DMS79 (cell line): ENCODE measurements at regions not wholly inside any gene's neighbourhood (a gene's known extent, or its start where the extent isn't known, plus 50 kb on each side); places are given as distances from the start of the nearest gene placed in this dataset.

Experiments used
- DNase-seq: peaks from one replicate; lab custom pipeline; 2025; lab: John Stamatoyannopoulos, UW

DNA sequence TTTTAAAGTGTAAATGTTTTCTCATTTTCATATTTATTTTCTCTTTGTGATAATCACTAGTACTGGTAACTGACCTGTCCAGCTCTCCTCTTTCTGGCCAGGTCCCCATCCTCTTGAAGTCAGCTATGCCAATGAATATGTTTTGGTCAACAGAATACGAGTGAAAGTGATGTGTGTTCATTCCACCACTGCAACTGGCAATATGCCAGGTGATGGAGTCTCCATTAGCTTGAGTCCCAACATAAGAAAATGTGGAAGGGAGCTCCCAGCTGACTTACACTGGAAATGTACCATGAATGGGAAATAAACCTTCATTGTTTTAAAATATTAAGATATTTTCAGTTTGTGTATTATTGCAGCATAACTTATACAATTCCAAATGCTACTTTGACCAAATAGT, 75.8 kb downstream of the CCDC34 start:
- no peak for DNase-seq

- no peak for DNase-seq
Observed at GRCh38 chr11:27285761-27286160, 77.3 kb downstream of the CCDC34 start.

DNA sequence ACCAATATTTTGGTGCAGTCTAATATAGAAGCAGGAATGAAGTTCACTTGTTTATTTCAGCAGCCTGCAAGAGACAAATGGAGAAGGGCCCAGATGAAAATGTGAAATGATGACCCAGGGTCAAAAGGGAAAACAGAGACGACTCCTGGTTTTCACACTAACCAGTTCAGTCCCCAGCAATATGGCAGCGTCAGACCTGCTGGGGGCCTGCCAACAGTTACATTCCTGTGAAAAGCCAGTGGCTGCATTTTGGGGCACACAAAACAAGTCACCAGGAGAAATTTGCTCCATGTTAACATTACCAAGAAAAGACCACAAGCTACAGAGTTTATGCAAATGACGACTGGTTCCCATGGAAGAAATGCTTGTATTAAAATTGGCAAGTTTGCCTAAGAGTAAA, 80.2 kb downstream of the CCDC34 start:
- no peak for DNase-seq

DNA sequence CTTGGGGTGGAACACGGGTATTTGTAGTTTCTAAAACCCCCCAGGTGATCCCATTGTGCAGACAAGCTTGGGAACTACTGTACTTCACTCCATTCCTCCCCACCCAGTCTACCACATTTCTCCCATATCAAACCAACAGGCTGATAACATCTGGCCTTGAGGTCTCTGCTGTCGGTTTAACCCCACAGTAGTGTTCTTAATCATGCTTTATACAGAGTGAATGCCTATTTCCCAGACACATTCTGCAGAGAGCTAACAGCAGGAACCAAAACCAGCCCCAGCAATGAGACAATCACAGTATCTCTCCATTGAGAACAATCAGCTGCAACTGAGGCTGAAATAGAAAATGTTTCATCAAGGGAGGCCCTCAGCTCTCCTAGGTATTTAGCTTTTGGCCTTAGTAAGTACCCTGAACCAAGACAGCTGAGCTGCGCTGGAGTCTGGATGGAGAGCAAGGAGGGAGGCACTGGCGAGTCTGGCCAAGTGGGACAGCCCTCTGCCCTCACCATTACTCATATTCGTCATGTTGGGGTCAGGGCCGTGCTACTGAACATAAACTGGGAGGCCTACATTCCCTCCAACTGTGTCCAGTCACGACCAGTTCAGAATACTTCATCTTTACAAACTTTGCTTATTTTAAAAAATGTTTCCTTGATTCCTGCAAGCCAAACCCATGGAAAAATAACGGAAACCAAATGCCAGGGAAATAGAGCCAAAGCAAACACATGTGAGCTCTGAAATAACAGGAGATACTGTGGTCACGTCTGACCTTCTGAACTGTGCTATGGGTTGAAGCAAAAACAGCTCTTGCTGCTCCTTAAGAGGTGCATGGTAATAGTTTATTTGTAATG, 81.0 kb downstream of the CCDC34 start:
- DNase-seq: no peak

- DNase-seq: no peak
Observed at GRCh38 chr11:27281276-27281675, 81.7 kb downstream of the CCDC34 start.

GRCh38 chr11:27280140-27280539, 82.9 kb downstream of the CCDC34 start:
- no peak for DNase-seq

DNA sequence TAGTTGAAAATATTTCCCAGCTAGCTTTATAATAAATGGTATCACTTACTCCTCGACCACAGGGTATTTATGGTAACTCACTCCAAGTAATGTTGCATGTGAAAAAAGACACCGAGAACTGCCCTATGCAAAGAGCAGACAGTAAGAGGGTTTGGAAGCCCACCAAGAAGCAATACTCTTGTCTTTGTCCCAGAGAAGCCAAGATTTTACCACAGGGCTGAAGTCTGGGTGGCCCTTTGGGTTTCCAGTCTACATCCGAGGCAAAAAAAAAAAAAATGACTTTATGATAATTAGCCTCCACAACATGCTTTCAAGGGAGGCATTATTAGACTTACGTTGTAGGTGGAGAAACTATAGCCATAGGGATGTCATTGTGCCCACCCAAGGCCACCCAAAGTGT, 83.6 kb downstream of the CCDC34 start:
- DNase-seq: no peak

DNA sequence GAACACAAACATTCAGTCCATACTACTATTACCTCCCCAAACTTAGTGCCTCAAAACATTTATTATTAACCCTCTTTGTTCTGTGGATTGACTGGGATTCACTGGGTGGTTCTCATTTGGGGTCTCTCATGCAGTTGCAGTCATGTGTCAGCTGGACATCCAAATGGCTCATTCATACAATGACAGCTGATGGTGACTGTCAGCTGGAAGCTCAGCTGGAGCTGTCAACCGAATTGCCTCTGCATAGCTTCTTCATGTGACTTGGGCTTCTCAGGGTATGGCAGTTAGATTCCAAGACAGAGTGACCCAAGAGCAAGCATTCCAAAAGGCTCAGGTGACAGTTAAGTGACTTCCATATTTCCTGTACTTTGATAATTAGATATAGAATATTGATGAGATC, 85.2 kb downstream of the CCDC34 start:
- DNase-seq: no peak

- no peak for DNase-seq
Observed at GRCh38 chr11:27276141-27276540, 86.9 kb downstream of the CCDC34 start.

DNA sequence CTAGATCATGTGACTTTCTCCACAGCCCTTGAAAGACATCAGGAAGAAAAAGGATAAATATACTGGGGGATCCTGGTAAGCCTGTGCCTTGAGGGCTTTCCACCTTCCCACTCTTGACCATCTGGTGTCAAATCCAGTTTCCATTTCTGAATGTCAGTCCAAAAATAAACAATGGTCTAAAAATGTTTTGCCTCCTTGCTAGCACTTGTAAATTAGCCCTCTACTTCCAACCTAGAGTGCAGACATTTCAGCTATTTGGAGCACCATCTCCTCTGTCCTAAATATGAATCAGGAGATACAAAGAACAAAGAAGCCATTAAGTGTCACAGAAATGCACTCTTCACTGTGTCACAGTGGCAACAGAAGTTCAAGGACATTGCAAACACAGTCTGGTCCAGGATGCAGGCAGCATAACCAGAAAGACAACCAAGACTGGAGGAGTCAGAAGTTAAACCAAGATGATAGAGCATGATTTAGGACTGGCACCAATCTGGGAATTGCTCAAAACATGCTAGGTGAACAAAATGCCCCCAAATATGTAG, 88.1 kb downstream of the CCDC34 start:
- no peak for DNase-seq

DNA sequence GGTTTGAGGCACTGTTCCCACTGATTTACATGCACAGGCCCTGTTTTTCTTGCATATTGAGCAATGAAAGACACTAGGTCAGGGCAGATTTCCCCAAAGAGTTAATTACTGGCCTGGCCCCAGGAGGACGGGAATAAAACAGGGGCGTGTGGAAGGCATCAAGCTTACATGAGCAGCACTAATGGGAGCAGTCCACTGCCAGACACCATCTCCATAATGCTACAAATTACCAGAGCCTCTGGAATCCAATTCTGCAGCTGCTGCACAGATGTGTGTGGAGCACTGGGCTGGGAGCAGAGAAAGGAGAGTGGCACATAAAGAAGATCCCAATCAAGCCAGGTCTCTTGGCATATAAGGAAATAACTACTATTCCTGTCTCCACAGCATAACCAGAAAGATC, 96.9 kb downstream of the CCDC34 start:
- no peak for DNase-seq

DNA sequence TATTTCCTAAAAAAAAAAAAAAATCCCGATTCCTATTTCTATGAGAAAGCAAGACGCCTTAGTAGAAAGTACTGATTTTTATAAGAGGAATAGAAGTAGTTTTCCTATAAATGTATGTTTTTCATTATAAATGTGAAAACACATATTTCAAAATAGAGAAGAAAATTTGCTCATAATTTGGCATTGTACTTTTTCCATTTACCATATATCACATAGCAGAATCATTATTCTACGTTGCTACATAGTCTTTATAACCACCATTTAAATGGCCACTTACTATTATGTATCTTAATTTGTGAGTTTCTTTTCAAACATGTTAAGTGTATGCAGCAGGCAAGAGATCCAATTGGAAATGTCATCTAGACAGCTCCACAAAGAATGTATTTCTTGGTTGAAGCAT, 99.0 kb downstream of the CCDC34 start:
- DNase-seq: no peak

DNA sequence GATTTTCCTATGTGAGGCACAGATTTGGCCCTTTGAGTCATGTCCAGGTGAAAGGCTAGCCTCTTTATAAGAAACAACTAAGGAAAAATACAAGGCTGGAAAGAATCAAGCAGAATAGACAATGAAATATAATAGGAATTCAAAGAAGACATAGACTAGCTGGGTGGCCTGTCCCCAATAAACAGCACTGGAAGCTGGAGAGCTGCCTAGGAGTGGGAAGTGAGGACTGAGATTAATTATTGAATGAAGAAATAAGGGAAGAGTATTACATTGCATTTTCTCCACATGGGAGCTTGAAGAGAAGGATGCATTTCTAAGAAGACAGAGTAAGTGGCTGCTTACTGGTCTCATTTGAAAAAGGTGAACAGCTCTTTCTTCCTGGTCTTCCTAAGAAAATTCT, 100.0 kb downstream of the CCDC34 start:
- no peak for DNase-seq

GRCh38 chr11:27255447-27255828, 107.6 kb downstream of the CCDC34 start:
- DNase-seq: no peak

GRCh38 chr11:27254744-27255446, 108.1 kb downstream of the CCDC34 start:
- no peak for DNase-seq

DNA sequence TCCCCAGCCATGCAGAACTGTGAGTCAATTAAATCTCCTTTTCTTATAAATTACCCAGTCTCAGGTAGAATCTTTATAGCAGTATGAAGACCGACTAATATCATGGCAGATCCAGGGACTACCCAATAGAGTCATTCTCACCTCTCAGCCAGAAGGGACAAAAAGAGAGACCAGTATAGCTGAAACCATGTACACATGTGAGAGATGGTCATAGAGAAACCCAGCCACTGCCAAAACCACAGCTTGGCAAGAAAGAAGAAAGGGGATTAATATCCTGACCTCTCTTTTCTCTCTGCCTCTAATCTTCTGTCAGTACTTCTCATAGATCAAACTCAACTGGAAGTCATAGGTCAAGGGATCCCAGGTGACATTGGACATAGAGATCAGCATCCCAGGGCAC, 109.8 kb downstream of the CCDC34 start:
- no peak for DNase-seq

- DNase-seq: no peak
Observed at GRCh38 chr11:27250867-27251665, 111.9 kb downstream of the CCDC34 start.

GRCh38 chr11:27248576-27249509, 114.2 kb downstream of the CCDC34 start:
- DNase-seq: no peak

GRCh38 chr11:27247660-27248059, 115.4 kb downstream of the CCDC34 start:
- no peak for DNase-seq

- DNase-seq: no peak
Observed at GRCh38 chr11:27246925-27247324, 116.1 kb downstream of the CCDC34 start.

DNA sequence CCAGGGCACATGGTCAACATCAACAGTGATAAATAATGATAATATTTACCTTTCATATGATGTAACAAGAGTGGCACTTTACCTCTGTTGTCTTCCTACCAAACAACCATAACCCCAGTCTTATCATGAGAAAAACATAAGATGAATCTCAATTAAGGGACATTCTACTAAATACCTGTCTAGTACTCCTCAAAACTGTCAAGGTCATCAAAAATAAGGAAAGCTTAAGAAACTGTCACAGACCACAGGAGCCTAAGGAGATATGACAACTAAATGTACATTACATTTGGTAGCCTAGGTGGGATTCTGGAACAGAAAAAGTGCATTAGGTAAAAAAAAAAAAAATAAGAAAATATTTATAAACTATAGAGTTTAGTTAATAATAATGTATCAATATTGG, 118.1 kb downstream of the CCDC34 start:
- DNase-seq: no peak
